CD4-positive, alpha-beta T cell treated with Interferon alpha-2 for 1 hour (primary cell): ENCODE measurements at regions not wholly inside any gene's neighbourhood (a gene's known extent, or its start where the extent isn't known, plus 50 kb on each side); places are given as distances from the start of the nearest gene placed in this dataset.

Experiments
- DNase-seq, 2 donors: peaks; one replicate each; pipeline ENCODE4 v3.0.0-alpha.2; 2020 to 2022

DNA sequence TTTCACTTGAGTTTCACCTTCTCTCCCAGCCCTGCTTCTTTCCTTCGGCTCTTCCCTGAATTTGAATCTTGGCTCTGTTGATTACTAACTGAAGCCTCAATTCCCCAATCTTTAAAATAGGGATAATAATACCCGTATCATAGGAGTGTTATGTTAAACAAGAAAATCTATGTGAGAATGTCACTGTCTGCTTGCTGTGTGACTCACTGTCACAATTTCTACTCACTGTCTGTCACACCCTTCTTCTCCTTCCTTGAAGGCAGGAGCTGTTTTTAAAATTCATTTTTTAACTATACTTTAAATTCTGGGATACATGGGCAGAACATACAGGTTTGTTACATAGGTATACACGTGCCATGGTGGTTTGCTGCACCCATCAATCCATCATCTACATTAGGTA lies 141.6 kb upstream of the CXCR4 start:
- DNase-seq: no peak

DNA sequence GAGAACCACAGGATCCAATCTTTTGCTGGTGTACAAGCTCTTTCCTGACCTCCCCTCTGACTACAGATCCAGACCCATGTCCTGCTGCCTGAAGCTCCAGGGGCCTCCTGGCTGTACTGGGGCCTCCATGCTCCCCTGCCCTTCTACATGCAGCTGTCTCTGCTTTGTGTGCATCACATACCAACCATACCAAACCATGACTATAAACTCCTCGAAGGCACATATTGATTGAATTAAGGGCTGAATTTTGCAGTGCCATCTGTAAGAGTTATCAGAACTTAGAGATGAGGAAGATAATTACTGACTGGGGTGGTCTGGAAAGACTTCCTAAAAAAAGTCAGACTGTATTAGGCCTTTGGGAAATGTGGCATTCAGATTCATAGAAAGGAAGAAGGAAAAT lies 139.9 kb upstream of the CXCR4 start:
- no peak for DNase-seq

DNA sequence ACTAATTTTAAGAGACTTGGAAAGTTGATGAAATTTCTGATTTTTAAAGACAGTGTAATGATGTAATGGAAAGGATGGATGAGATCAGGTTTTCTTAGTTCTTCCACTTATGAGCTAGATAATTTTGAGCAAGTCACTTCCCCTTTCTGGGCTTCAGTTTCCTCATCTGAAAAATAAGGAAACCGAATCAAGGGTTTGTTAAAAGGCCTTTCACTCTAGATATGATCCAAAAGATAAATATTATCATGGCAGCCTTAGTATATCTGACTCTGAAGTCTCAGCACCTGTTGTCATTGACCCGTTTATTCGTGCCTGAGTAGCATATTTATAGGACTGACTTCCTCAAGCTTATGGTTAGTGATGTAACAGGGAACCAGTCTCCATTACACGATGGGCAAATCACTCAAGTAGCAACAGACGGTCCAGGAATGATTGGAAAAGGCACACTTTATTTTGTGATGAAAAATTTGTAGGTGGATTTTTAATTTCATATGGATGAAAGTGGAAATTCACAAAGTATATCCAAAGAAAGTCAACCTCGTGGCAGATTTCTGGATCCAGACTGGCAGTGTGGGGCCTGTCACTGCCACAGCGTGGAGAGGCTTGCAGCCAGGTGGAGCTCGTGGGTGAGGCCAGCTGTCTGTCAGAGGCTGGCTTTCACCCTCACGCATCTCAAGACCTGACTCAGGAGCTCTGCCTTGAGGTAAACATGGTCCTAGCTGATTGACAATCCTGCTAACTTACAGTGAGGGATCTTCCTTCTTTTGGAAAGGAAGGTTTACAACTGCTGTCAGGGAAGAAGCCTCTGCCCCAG lies 137.9 kb upstream of the CXCR4 start:
- DNase-seq: peak; percentile 11 to 42

DNA sequence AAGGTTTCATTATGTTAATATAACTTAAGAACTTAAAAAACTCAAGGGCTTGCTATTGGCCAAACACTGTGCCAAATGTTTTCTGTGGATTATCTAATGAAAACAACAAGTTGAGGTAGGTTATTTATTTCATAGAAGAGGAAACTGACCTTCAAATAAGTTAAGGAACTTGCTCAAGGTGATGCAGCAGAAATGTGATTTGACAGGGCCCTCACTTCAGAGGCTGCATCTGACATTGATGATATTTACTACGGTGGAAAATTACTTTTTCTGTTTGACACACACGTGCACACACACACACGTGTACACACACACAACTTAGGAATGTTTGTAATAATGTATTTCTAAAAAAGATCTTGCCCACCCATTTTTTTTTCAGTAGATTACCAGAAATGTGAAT lies 137.2 kb upstream of the CXCR4 start:
- DNase-seq: no peak

- DNase-seq: no peak
These were observed 136.7 kb upstream of the CXCR4 start for GRCh38 chr2:136254681-136255080.

DNA sequence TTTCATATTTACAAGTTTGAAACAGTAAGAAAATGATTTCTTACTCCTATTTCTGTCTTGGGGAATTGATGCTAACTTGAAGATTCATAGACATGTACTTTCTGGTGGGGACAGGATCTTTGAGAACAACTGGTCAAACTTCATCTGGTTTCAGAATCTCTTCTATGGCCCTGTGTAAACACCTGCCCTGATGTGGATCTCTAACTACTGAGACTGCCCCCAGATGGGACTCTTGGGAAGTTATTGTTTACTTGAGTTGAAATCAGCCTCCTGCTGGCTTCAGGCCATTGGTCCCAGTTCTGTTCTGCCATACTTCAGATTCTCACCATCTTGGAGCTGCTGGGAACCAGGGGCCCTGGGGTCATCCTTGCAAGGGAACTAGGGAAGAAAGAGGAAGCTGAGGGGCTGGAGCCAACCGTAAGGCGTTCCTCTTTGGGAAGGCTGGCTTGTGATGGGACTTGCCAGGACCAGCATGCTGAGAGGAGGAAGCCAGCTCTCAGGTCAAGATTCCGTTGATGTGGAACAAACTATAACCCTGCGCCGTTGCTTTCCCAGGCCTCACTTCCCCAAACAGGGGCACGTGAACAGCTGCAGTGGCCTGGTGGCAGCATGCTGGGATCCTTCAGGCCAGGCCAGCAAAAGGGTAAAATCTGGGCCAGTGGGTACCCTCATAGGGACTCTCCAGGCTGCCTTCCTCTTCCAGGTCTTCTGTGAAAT lies 135.5 kb upstream of the CXCR4 start:
- peak in 1 of 2 donors; percentile 38 for DNase-seq

DNA sequence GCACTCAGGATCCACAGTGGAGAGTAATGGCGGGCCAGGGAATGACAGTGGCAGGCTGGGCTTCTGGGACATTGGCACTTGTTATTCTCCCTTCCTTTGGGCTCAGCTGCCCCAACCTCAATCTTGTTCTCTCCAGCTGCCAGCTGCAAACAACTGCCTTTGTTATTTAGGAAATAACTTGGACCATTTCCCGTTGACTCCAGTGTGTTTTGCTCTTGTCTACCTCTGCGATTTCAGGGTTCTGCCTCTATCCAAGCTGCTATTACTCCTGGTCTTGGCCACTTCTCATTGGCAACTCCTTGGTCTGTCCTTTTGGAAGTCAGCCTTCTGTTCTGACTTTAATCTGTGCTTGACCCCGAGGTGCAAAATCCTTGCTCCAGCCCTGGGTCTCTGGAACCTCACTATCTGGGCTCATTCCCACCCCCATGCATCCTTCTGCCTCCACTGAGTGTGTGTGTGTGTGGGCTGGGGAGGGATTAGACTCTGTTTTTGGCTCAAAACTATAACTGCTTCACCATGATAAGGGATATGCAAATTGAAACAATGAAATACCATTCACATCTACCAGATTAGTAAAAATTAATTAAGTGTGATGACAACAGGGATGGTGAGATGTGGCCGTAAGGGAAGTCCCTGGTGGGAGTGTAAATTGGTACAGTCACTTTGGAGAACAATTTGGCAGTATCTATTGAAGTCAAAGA lies 134.1 kb upstream of the CXCR4 start:
- no peak for DNase-seq

DNA sequence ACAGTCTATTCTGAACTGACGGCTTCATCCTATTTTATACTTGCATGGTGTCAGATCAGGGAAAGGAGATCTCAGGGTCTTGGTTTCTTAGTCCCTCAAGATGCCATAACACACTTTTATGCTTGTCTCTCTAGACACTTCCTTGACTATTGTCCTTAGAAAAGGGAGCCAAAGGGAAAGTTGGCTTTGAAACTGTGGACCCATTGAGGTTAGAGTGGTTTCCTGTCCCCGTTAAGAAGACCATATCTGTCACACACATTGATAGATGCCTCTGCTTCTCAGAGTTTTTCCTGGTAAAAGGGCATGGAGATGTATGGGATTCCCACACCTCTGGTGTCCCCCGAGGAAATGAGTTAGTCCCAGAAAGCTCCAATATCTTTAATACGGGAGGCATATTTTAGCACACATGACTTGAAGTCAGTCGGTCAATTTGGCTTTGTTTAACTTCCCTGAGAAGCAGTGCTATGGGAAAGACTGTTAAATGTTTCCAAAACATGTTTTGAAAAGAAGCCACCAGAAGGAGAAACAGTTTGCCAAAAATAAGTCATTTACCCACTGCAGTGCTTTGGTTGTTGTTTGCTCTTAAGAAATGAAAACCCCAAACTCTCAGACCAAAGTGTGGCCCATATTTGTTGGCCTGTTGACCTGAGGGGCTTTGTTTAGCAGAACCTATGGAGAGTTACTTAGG lies 133.4 kb upstream of the CXCR4 start:
- DNase-seq: no peak

- no peak for DNase-seq
These were observed 132.2 kb upstream of the CXCR4 start for GRCh38 chr2:136250131-136250530.

DNA sequence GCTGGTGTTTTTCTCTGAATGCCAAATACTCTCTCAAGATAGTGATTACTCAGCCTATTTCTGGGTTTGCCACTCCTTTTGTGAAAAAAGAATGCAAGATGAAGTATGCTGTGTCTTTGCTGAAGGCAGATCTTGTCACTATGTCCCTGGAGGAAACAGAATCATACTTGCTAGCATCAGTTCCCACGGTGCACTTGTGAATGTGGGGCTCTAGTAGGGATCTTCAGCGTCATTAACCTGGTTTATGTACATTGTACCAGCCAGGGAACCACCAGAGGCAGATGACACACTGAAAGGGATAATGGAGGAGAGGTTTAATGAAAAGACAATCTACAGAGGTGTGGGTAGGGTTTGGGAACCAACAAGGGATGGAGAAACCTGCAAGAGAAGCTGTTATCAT lies 131.0 kb upstream of the CXCR4 start:
- DNase-seq: no peak

DNA sequence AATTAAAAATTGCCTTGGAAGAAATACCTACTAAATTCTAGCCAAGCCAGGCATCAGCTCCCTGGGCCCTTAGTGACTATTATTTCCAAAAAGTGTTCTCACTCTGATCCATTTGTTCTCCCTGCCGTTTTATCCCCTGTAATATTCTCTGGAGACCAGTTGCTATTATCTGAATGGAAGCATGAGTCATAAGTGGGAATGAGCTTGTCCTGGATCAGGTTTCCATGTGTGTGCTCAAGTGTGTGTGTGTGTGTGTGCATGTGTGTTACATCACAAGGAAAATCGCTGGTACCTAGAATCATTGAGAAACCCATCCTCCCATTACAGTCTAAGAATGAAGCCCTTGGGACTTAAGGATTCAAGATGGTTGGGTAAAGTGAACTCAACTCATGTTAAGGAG lies 130.3 kb upstream of the CXCR4 start:
- no peak for DNase-seq

DNA sequence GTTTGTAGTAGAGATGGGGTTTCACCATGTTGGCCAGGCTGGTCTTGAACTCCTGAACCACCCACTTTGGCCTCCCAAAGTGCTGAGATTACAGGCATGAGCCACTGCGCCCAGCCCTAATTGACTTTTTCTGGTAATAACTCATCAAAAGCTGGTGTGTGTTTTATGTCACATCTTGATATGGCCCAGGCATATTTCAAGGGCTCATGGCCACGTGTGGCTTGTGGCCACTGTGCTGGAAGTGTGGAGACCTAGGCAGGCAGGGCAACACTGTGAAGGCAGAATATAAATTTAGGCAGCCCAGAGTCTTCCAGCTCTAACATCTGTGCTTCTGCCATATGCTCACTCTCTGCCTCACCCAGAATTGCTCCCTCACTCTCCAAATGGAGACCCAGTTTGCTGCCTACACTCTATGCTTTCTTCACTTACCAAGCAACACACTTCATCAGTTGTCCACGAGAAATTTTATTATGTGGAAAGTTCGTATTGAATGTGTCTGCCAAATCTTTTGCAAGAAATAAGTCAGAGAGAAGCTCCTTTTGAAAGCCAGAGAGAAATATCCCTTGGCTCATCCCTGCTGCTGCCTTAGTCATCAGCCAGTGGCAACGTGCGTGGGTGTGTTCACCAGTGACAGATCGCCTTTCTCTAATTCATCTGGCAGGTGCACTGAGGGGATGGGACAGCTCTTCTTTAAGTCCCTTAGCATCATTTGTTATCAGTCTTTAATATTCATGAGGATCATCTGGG lies 129.4 kb upstream of the CXCR4 start:
- no peak for DNase-seq

DNA sequence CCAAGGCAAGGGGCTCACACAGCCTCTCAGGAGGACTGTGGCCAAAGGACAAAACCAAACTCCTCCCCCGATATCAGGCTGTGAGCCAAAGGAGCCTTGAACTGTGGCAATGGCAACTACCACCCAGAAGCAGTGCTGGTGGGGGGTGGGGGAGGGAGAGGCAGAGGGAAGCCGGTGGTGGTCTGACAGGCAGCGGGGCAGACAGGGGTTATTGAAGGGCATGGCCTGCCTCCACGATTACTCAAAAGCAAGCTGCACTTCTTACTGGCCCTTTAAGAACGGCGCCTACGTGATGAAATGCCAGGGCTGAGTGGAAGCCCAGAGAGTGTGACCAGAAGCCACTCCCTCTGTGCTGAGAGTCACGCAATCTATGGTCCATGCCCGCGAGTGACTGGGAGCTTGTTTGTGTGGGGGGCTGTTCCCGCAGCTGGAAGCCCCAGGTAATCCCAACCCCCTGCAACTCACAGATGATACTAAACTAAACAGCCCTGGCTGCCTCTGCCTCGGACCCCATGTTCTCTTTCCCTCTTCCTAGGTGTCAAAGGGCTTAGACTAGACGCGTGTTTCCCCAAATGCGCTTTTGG lies 128.2 kb upstream of the CXCR4 start:
- DNase-seq: peak in 1 of 2 donors; percentile 61

- no peak for DNase-seq
These were observed 127.3 kb upstream of the CXCR4 start for GRCh38 chr2:136245211-136245610.

DNA sequence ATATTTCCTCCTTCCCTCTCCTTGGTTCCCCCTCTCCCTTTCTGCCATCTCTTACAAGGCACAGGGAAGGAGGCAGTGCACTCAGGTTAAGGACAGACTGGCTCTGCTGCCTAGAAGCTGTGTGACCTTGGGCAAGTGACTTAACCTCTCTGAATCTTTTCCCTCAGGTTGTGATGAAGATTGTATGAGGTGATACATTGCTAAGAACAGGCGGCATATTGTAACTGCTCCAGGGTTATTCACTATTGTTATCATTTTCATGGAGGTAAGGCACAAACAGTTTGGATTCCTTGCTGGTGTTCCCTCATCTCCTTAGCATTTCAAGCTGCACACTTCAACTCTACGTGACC lies 126.6 kb upstream of the CXCR4 start:
- DNase-seq: no peak

GRCh38 chr2:136243638-136244535 lies 125.9 kb upstream of the CXCR4 start:
- no peak for DNase-seq

GRCh38 chr2:136242687-136243277 lies 124.8 kb upstream of the CXCR4 start:
- peak; percentile 42 to 55 for DNase-seq

GRCh38 chr2:136242100-136242499 lies 124.2 kb upstream of the CXCR4 start:
- no peak for DNase-seq

GRCh38 chr2:136239079-136239685 lies 121.2 kb upstream of the CXCR4 start:
- peak in 1 of 2 donors; percentile 62 for DNase-seq
